ENCODE measurements at regions not wholly inside any gene's neighbourhood (a gene's known extent, or its start where the extent isn't known, plus 50 kb on each side); places are given as distances from the start of the nearest gene placed in this dataset.
A peak's percentile ranks its signal among the peaks of the same experiment; 100 is the strongest.

DNA sequence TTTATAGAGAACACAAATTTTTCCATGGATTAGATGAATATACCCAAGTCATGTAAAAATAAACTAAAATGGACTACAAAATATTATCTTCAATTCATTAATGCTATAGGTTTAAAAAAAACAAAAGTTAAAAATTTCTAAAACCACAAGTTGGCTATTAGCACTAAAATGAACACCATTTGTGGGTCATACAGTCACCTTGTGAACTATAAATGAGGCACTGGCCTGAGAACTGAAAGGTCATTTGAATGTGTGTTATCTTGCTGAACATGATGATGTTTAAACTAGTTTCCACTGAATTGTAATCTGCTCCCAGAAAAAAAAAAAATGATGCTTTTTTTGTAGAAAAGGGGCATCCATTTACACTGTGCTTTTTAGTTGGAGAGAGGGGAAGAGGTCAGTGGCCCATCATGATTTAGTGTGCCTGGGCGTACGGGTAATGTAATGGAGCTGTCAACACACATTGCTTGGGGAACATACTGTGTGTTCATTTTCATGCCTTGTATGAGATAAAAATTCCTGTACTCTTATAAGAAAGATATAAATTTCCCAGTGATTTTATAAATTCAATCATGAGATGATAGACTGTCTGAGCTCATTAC is 96.6 kb upstream of the FKBP1C start:
- H3K4me3 ChIP-seq (ENCODE audit: low read depth, low read length), result no peak overlapping the region
- DNase-seq, result no peak
- H3K36me3 ChIP-seq, result no peaks in the 10 kb centered on the region
- no peak overlapping the region for H3K27ac ChIP-seq
- TF ChIP-seq, protein P1, sequence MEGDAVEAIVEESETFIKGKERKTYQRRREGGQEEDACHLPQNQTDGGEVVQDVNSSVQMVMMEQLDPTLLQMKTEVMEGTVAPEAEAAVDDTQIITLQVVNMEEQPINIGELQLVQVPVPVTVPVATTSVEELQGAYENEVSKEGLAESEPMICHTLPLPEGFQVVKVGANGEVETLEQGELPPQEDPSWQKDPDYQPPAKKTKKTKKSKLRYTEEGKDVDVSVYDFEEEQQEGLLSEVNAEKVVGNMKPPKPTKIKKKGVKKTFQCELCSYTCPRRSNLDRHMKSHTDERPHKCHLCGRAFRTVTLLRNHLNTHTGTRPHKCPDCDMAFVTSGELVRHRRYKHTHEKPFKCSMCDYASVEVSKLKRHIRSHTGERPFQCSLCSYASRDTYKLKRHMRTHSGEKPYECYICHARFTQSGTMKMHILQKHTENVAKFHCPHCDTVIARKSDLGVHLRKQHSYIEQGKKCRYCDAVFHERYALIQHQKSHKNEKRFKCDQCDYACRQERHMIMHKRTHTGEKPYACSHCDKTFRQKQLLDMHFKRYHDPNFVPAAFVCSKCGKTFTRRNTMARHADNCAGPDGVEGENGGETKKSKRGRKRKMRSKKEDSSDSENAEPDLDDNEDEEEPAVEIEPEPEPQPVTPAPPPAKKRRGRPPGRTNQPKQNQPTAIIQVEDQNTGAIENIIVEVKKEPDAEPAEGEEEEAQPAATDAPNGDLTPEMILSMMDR (IDR thresholded peaks at IDR 0.05; ENCODE audit: low read depth, low read length), result no peak
- H3K27me3 ChIP-seq (ENCODE audit: insufficient read depth, low read depth, severe bottlenecking), result no peaks in the 10 kb centered on the region
- H3K9me3 ChIP-seq (ENCODE audit: severe bottlenecking), result no peaks in the 10 kb centered on the region

DNA sequence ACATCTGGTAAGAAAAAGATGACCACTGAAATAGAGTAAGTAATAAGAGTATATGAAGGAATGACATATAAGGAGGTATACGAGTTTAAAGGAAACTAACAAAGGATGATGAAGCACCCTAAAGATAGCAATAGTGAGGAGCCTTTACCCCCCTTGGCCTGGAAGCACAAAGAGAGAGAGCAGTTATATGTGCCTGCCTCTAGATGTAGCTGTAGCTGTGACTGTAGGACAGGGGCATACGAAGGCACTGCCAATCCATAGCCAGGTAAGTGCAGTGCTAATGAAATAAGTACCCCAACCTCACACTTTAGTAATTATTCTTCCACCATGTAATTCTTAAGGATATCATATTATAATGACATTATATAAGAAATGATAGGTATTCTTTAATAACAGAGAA is 90.1 kb upstream of the FKBP1C start:
- H3K9me3 ChIP-seq (ENCODE audit: severe bottlenecking), result no peaks in the 10 kb centered on the region
- DNase-seq, result peak; percentile 18
- H3K4me3 ChIP-seq (ENCODE audit: low read depth, low read length), result no peak overlapping the region
- TF ChIP-seq, protein P1 (IDR thresholded peaks at IDR 0.05; ENCODE audit: low read depth, low read length), result peak; percentile 65
- H3K36me3 ChIP-seq, result no peaks in the 10 kb centered on the region
- H3K27me3 ChIP-seq (ENCODE audit: insufficient read depth, low read depth, severe bottlenecking), result no peaks in the 10 kb centered on the region
- H3K27ac ChIP-seq, result no peak overlapping the region

DNA sequence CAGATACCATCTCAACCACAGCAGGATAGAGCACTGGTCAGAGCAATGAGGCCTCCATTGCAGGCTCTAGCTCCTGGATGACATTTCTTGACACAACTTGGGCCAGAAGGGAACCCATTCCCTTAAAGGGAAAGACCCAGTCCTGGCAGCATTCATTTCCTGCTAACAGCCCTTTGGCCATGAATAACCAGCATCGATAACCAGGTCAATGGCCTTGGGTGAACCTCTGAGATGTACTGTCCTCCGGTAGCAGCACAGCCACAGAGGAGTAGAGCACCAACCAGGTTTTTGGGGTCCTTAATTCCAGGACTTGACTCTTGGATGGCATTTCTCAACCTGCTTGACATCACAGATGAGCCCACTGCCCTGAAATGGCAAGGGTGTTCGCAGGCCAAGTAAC is 71.2 kb upstream of the FKBP1C start:
- no peaks in the 10 kb centered on the region for H3K36me3 ChIP-seq
- H3K4me3 ChIP-seq (ENCODE audit: low read depth, low read length), result no peak overlapping the region
- no peak for DNase-seq
- H3K27ac ChIP-seq, result no peak overlapping the region
- TF ChIP-seq, protein P1 (IDR thresholded peaks at IDR 0.05; ENCODE audit: low read depth, low read length), result no peak
- no peaks in the 10 kb centered on the region for H3K9me3 ChIP-seq (ENCODE audit: severe bottlenecking)
- no peaks in the 10 kb centered on the region for H3K27me3 ChIP-seq (ENCODE audit: insufficient read depth, low read depth, severe bottlenecking)

DNA sequence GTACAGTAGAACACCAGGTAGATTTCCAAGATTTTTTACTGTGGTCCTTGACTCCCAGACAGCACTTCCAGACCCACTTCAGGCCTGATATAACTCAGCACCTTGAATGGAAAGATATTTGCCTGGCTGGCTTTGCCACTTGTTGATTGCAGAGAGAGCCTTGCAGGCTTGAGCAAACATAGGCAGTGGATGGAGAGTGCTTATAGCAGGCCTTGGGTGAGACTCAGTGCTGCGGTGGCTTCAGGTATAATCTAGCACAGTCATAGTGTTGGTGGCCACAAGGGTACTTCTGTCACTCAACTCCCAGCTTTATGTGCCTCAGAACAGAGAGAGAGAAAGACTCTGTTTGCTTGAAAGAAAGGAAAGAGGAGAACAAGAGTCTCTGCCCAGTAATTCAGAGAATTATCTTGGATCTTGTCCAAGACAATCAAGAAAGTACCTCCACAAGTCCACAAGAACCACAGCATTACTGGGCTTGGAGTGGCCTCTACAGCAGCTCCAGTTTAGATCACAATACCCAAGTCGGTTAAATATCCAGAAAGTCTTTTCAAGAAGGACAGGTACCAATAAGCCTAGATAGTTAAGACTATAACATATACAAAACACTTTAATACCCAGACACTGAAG is 70.5 kb upstream of the FKBP1C start:
- H3K4me3 ChIP-seq (ENCODE audit: low read depth, low read length), result no peak overlapping the region
- TF ChIP-seq, protein P1 (IDR thresholded peaks at IDR 0.05; ENCODE audit: low read depth, low read length), result no peak
- H3K36me3 ChIP-seq, result no peaks in the 10 kb centered on the region
- H3K27me3 ChIP-seq (ENCODE audit: insufficient read depth, low read depth, severe bottlenecking), result no peaks in the 10 kb centered on the region
- no peak overlapping the region for H3K27ac ChIP-seq
- H3K9me3 ChIP-seq (ENCODE audit: severe bottlenecking), result no peaks in the 10 kb centered on the region
- DNase-seq, result no peak

DNA sequence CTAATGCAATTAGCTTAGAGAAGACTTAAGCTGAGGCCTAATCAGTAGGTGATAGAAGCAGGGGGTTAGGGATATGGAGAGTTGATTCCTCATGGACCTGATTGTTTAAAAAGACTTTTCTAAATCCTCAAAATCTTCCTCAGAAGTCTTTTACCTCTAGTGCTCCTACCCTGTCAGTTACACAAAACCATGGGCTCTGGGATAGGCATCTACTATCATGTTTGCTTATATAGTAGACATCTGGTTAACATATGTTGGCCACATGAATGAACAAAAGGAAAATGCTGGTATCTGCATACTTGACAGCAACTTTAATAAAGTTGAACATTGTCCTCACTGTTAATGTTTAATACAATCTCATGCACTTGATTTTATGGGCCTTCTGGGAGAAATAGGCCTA is 61.5 kb upstream of the FKBP1C start:
- TF ChIP-seq, protein P1 (IDR thresholded peaks at IDR 0.05; ENCODE audit: low read depth, low read length), result no peak
- Histone ChIP-seq H3K4me3 (ENCODE audit: low read depth, low read length) (no peak overlapping the region), H3K36me3 (no peaks in the 10 kb centered on the region), H3K9me3 (ENCODE audit: severe bottlenecking) (no peaks in the 10 kb centered on the region), H3K27me3 (ENCODE audit: insufficient read depth, low read depth, severe bottlenecking) (peaks cover 5% of the 10 kb centered on the region), H3K27ac (no peak overlapping the region)
- DNase-seq, result no peak

DNA sequence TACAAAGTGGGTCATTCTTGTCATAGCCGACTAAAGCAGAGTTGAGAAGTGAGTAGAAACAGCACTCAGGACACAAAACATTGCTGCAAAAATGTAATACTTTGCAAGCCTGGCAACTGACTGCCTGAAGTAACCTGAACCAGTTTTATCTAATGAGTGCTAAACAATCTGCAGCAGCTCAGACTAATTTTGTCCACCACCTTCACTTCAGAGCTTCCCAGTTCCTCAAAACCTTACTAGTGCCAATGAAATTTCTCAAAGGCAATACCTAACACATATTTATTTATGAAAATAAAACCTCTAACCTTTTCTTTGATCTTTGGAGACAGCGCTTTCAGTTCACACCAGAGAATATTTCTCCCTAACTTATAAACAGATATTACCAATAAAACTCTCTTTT is 56.7 kb upstream of the FKBP1C start:
- no peak overlapping the region for H3K4me3 ChIP-seq (ENCODE audit: low read depth, low read length)
- no peak for DNase-seq
- H3K36me3 ChIP-seq, result no peaks in the 10 kb centered on the region
- TF ChIP-seq, protein P1 (IDR thresholded peaks at IDR 0.05; ENCODE audit: low read depth, low read length), result no peak
- H3K9me3 ChIP-seq (ENCODE audit: severe bottlenecking), result no peaks in the 10 kb centered on the region
- H3K27ac ChIP-seq, result no peak overlapping the region
- peaks cover 25% of the 10 kb centered on the region for H3K27me3 ChIP-seq (ENCODE audit: insufficient read depth, low read depth, severe bottlenecking)

All from WERI-Rb-1 (cell line).